ENCODE measurements at regions not wholly inside any gene's neighbourhood (a gene's known extent, or its start where the extent isn't known, plus 50 kb on each side); places are given as distances from the start of the nearest gene placed in this dataset.

DNA sequence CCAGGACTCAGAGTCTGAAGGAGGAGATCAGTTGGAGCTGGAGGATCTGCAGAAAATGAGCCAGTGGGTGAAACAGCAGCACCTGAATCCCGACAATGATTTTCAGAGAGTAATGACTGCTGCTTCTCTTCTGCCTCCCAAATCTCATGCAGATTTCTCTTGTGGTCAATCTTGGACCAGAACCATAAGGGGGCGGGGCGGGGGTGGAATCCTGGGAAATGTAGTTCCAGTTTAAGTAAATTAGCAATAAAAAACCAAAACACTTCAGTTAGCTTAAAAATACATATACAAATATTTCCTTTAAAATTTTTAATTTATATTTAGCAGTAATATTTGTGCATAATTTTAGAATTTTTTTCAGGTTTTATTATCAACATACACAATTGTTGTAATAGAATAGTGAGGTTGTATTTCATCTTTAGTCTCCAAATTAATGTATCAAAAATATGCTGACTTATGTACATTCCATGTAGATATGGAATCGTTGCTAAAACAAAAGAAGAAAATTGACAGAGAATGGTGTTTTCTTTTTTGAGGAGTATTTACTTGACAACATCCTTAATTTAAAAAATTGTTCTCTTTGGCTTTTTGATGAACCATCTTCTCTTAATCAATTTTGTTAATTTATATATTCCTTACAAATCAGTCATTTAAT, 223.5 kb upstream of the SYT10 start:
- no peak overlapping the region for H3K4me3 ChIP-seq (ENCODE audit: low read length in 2 of 2)
- H3K27me3 ChIP-seq (ENCODE audit: insufficient read depth, low read length), result no peaks in the 10 kb centered on the region
- no peaks in the 10 kb centered on the region for H3K36me3 Mint-ChIP-seq
- no peaks in the 10 kb centered on the region for H3K4me1 ChIP-seq (ENCODE audit: insufficient read depth, low read length)
- H3K27ac ChIP-seq (ENCODE audit: low read depth, low read length), result no peak overlapping the region
- no peaks in the 10 kb centered on the region for H3K36me3 ChIP-seq (ENCODE audit: insufficient read depth, low read length)
- H3K9me3 Mint-ChIP-seq, result peaks cover 0 to 8% (median 0%) of the 10 kb centered on the region in 8 donors
- DNase-seq, result no peak
- H3K4me1 Mint-ChIP-seq, result no peaks in the 10 kb centered on the region
- intact Hi-C loops (cut with micrococcal nuclease), result no loop called here
- ChIA-PET POLR2A (ENCODE audit: partially characterized antibody) (no interaction called here), CTCF (ENCODE audit: partially characterized antibody) (no interaction called here)
- H3K4me3 Mint-ChIP-seq, result no peak overlapping the region
- no peak overlapping the region for H3K27ac Mint-ChIP-seq
- H3K27me3 Mint-ChIP-seq, result no peaks in the 10 kb centered on the region
- no peaks in the 10 kb centered on the region for H3K9me3 ChIP-seq (ENCODE audit: control insufficient read depth in 1 of 2, low read length in 2 of 2)

DNA sequence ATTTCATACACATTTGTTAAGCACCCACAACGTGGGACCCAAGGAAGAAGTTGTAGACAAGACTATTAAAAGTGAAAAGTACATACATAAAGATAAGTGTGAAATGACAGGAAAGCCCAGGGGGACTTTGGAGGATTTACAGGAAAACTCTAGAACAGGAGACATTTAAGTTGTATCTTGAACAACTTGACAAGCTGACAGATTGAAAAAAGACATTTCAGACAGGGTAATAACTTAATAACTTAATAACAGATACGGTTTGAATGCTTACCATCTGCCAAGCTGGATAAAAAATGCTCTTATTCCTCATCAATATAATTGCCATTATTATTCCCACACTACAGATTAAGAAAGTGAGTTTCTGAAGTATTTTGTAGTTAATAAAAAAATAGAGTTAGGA, 229.7 kb upstream of the SYT10 start:
- ChIA-PET POLR2A (ENCODE audit: partially characterized antibody) (no interaction called here), CTCF (ENCODE audit: partially characterized antibody) (no interaction called here)
- Histone ChIP-seq H3K4me1 (ENCODE audit: insufficient read depth, low read length) (no peaks in the 10 kb centered on the region), H3K9me3 (ENCODE audit: control insufficient read depth in 1 of 2, low read length in 2 of 2) (no peaks in the 10 kb centered on the region), H3K27ac (ENCODE audit: low read depth, low read length) (no peak overlapping the region), H3K36me3 (ENCODE audit: insufficient read depth, low read length) (no peaks in the 10 kb centered on the region), H3K4me3 (ENCODE audit: low read length in 2 of 2) (no peak overlapping the region), H3K27me3 (ENCODE audit: insufficient read depth, low read length) (no peaks in the 10 kb centered on the region)
- peaks cover 0 to 7% (median 3%) of the 10 kb centered on the region in 8 donors for H3K9me3 Mint-ChIP-seq
- no peaks in the 10 kb centered on the region for H3K4me1 Mint-ChIP-seq
- intact Hi-C loops (cut with micrococcal nuclease), result no loop called here
- no peaks in the 10 kb centered on the region for H3K27me3 Mint-ChIP-seq
- DNase-seq, result no peak
- H3K4me3 Mint-ChIP-seq, result no peak overlapping the region
- H3K36me3 Mint-ChIP-seq, result no peaks in the 10 kb centered on the region
- H3K27ac Mint-ChIP-seq, result no peak overlapping the region

DNA sequence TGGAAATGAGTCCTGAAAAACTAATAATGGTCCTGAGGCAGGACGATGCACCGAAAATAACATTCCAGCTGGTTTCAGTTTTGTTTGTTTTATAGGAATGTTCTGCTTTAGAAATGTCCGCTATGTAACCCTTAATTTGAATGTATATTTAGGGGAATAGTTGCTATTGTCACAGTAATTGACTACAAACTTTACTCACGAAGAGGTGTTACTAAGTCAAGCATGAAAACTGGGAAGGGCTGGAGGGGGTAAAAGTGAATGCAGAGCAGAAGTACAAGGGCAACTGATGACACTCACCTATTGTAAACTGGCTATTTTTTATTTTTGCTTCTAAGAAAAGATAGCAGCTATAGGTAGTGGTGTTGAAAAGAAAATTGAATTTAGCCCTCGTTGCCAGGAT, 230.7 kb upstream of the SYT10 start:
- H3K36me3 Mint-ChIP-seq, result no peaks in the 10 kb centered on the region
- no peaks in the 10 kb centered on the region for H3K4me1 Mint-ChIP-seq
- no peaks in the 10 kb centered on the region for H3K4me1 ChIP-seq (ENCODE audit: insufficient read depth, low read length)
- no peak overlapping the region for H3K4me3 ChIP-seq (ENCODE audit: low read length in 2 of 2)
- H3K9me3 ChIP-seq (ENCODE audit: control insufficient read depth in 1 of 2, low read length in 2 of 2), result no peaks in the 10 kb centered on the region
- H3K27me3 Mint-ChIP-seq, result no peaks in the 10 kb centered on the region
- ChIA-PET CTCF (ENCODE audit: partially characterized antibody) (no interaction called here), POLR2A (ENCODE audit: partially characterized antibody) (no interaction called here)
- no peak overlapping the region for H3K27ac Mint-ChIP-seq
- H3K36me3 ChIP-seq (ENCODE audit: insufficient read depth, low read length), result no peaks in the 10 kb centered on the region
- no peak overlapping the region for H3K4me3 Mint-ChIP-seq
- no peak overlapping the region for H3K27ac ChIP-seq (ENCODE audit: low read depth, low read length)
- no peak for DNase-seq
- peaks cover 0 to 7% (median 3%) of the 10 kb centered on the region in 8 donors for H3K9me3 Mint-ChIP-seq
- no peaks in the 10 kb centered on the region for H3K27me3 ChIP-seq (ENCODE audit: insufficient read depth, low read length)
- intact Hi-C loops (cut with micrococcal nuclease), result no loop called here

DNA sequence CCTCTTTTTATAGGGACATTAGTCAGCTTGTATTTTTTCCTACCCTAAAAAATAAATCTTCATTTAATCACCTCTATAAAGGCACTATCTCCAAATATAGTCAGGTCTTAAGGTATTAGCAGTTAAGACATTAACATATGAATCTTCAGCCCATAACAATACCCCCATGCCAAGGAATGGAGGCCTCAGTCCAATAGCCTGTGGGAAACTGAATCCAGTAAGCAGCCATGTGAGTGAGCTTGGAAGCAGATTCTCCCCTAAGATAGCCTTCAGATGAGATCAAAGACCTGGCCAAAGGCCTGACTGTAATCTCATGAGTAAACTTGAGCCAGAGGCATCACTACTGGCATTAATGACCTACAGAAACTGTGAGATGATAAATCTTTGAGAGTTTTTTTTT, 232.1 kb upstream of the SYT10 start:
- no peaks in the 10 kb centered on the region for H3K4me1 ChIP-seq (ENCODE audit: insufficient read depth, low read length)
- CTCF ChIA-PET (ENCODE audit: partially characterized antibody), result no interaction called here
- no peaks in the 10 kb centered on the region for H3K4me1 Mint-ChIP-seq

GRCh38 chr12:33672836-33673577, 233.4 kb upstream of the SYT10 start:
- ChIA-PET CTCF (ENCODE audit: partially characterized antibody) (no interaction called here), POLR2A (ENCODE audit: partially characterized antibody) (no interaction called here)
- H3K4me3 ChIP-seq (ENCODE audit: low read length in 2 of 2), result no peak overlapping the region
- no peaks in the 10 kb centered on the region for H3K9me3 ChIP-seq (ENCODE audit: control insufficient read depth in 1 of 2, low read length in 2 of 2)
- Mint-ChIP-seq H3K4me3 (no peak overlapping the region), H3K27ac (peak overlapping the region in 1 of 7 donors; percentile 4), H3K36me3 (no peaks in the 10 kb centered on the region), H3K9me3 (peaks cover 0 to 7% (median 2%) of the 10 kb centered on the region in 8 donors), H3K27me3 (no peaks in the 10 kb centered on the region), H3K4me1 (no peaks in the 10 kb centered on the region)
- H3K36me3 ChIP-seq (ENCODE audit: insufficient read depth, low read length), result no peaks in the 10 kb centered on the region
- H3K4me1 ChIP-seq (ENCODE audit: insufficient read depth, low read length), result no peaks in the 10 kb centered on the region
- no peak overlapping the region for H3K27ac ChIP-seq (ENCODE audit: low read depth, low read length)
- DNase-seq, result no peak
- intact Hi-C loops (cut with micrococcal nuclease), result no loop called here
- no peaks in the 10 kb centered on the region for H3K27me3 ChIP-seq (ENCODE audit: insufficient read depth, low read length)

More for the DNA sequence above, 232.1 kb upstream of the SYT10 start:
- H3K36me3 Mint-ChIP-seq, result no peaks in the 10 kb centered on the region
- DNase-seq, result no peak
- no peaks in the 10 kb centered on the region for H3K27me3 Mint-ChIP-seq
- peaks cover 0 to 7% (median 3%) of the 10 kb centered on the region in 8 donors for H3K9me3 Mint-ChIP-seq
- Histone ChIP-seq H3K36me3 (ENCODE audit: insufficient read depth, low read length) (no peaks in the 10 kb centered on the region), H3K27ac (ENCODE audit: low read depth, low read length) (no peak overlapping the region), H3K27me3 (ENCODE audit: insufficient read depth, low read length) (no peaks in the 10 kb centered on the region), H3K4me3 (ENCODE audit: low read length in 2 of 2) (no peak overlapping the region), H3K9me3 (ENCODE audit: control insufficient read depth in 1 of 2, low read length in 2 of 2) (no peaks in the 10 kb centered on the region)
- H3K27ac Mint-ChIP-seq, result no peak overlapping the region
- intact Hi-C loops (cut with micrococcal nuclease), result no loop called here
- no peak overlapping the region for H3K4me3 Mint-ChIP-seq
- POLR2A ChIA-PET (ENCODE audit: partially characterized antibody), result no interaction called here

GRCh38 chr12:33676866-33677265, 237.2 kb upstream of the SYT10 start:
- intact Hi-C loops (cut with micrococcal nuclease), result no loop called here
- H3K27ac ChIP-seq (ENCODE audit: low read depth, low read length), result no peak overlapping the region
- CTCF ChIA-PET (ENCODE audit: partially characterized antibody), result no interaction called here
- Mint-ChIP-seq H3K4me1 (no peaks in the 10 kb centered on the region), H3K27ac (no peak overlapping the region), H3K36me3 (no peaks in the 10 kb centered on the region), H3K4me3 (no peak overlapping the region), H3K27me3 (no peaks in the 10 kb centered on the region), H3K9me3 (peaks cover 0 to 6% (median 0%) of the 10 kb centered on the region in 8 donors)
- H3K36me3 ChIP-seq (ENCODE audit: insufficient read depth, low read length), result no peaks in the 10 kb centered on the region
- H3K4me1 ChIP-seq (ENCODE audit: insufficient read depth, low read length), result no peaks in the 10 kb centered on the region
- no peak overlapping the region for H3K4me3 ChIP-seq (ENCODE audit: low read length in 2 of 2)
- H3K9me3 ChIP-seq (ENCODE audit: control insufficient read depth in 1 of 2, low read length in 2 of 2), result no peaks in the 10 kb centered on the region
- no peak for DNase-seq
- H3K27me3 ChIP-seq (ENCODE audit: insufficient read depth, low read length), result no peaks in the 10 kb centered on the region
- POLR2A ChIA-PET (ENCODE audit: partially characterized antibody), result no interaction called here

GRCh38 chr12:33678221-33678964, 238.8 kb upstream of the SYT10 start:
- Mint-ChIP-seq H3K27ac (no peak overlapping the region), H3K36me3 (no peaks in the 10 kb centered on the region), H3K4me1 (no peaks in the 10 kb centered on the region), H3K9me3 (peaks cover 0 to 2% (median 0%) of the 10 kb centered on the region in 8 donors), H3K27me3 (no peaks in the 10 kb centered on the region), H3K4me3 (no peak overlapping the region)
- no peaks in the 10 kb centered on the region for H3K4me1 ChIP-seq (ENCODE audit: insufficient read depth, low read length)
- no peak overlapping the region for H3K4me3 ChIP-seq (ENCODE audit: low read length in 2 of 2)
- no peaks in the 10 kb centered on the region for H3K9me3 ChIP-seq (ENCODE audit: control insufficient read depth in 1 of 2, low read length in 2 of 2)
- no peaks in the 10 kb centered on the region for H3K36me3 ChIP-seq (ENCODE audit: insufficient read depth, low read length)
- intact Hi-C loops (cut with micrococcal nuclease), result no loop called here
- H3K27me3 ChIP-seq (ENCODE audit: insufficient read depth, low read length), result no peaks in the 10 kb centered on the region
- CTCF ChIA-PET (ENCODE audit: partially characterized antibody), result no interaction called here
- no peak overlapping the region for H3K27ac ChIP-seq (ENCODE audit: low read depth, low read length)
- no peak for DNase-seq
- POLR2A ChIA-PET (ENCODE audit: partially characterized antibody), result no interaction called here
